Naive thymus-derived CD4-positive, alpha-beta T cell (primary cell): ENCODE measurements at regions not wholly inside any gene's neighbourhood (a gene's known extent, or its start where the extent isn't known, plus 50 kb on each side); places are given as distances from the start of the nearest gene placed in this dataset.

Experiments
- ATAC-seq: fragments of 150-1000 bp; cut with Tn5 transposase; 2 replicates; pipeline ENCODE4 v1.10.0; 2021; ENCODE audit warnings: mild to moderate bottlenecking, moderate library complexity
- CTCF ChIA-PET: fragments of 350-600 bp; sonication (Branson Sonifier 250); formaldehyde crosslinking; loops from one replicate; lab custom pipeline; 2021; ENCODE audit warnings: antibody characterized with exemption; lab: Charles Lee
- POLR2A ChIA-PET: fragments of 350-600 bp; sonication (Branson Sonifier 250); formaldehyde crosslinking; loops from one replicate; lab custom pipeline; 2021; ENCODE audit warnings: antibody characterized with exemption, inconsistent platforms; lab: Charles Lee
- DNase-seq, 9 donors: peaks; one replicate each; pipeline versions ENCODE4 v3.0.0 to v3.0.0-alpha.2; 2020 to 2022; ENCODE audit warnings: mixed read lengths in 1 of 9
- H3K27ac ChIP-seq: one replicate; pipeline ENCODE4 v1.7.0; 2013; ENCODE audit warnings: mild to moderate bottlenecking, low read depth, low read length, moderate library complexity
- H3K27me3 ChIP-seq, 2 donors: one replicate each; pipeline ENCODE4 v1.7.0; 2013; ENCODE audit warnings: low read length in 2 of 2, mild to moderate bottlenecking in 2 of 2, moderate library complexity in 2 of 2; ENCODE audit not compliant: control insufficient read depth in 2 of 2, insufficient read depth in 2 of 2
- H3K36me3 ChIP-seq, 3 experiments: 1 replicate in 2 of 3; 2 replicates in 1 of 3; pipeline ENCODE4 v1.7.0; 2013; ENCODE audit warnings: low read length in 3 of 3, mild to moderate bottlenecking in 3 of 3, moderate library complexity in 1 of 3; ENCODE audit not compliant: insufficient read depth in 3 of 3, control insufficient read depth in 2 of 3
- H3K4me1 ChIP-seq, 2 donors: one replicate each; pipeline ENCODE4 v1.7.0; 2013; ENCODE audit warnings: low read length in 2 of 2, mild to moderate bottlenecking in 2 of 2, moderate library complexity in 1 of 2; ENCODE audit not compliant: control insufficient read depth in 2 of 2, insufficient read depth in 2 of 2
- H3K4me3 ChIP-seq: 2 replicates; pipeline ENCODE4 v1.7.0; 2013; ENCODE audit warnings: mild to moderate bottlenecking, low read length
- H3K9me3 ChIP-seq, 3 experiments: 1 replicate in 2 of 3; 2 replicates in 1 of 3; pipeline ENCODE4 v1.7.0; 2013; ENCODE audit warnings: low read length in 3 of 3; ENCODE audit not compliant: control insufficient read depth in 2 of 3
- H3K27ac Mint-ChIP-seq, 9 donors: one replicate each; pipeline ENCODE4 v1.8.0; 2020 to 2022; ENCODE audit warnings: mixed read lengths in 9 of 9, mild to moderate bottlenecking in 8 of 9, moderate library complexity in 5 of 9, inconsistent platforms in 2 of 9
- H3K27me3 Mint-ChIP-seq, 5 donors: one replicate each; pipeline ENCODE4 v1.8.0; 2021 to 2022; ENCODE audit warnings: mixed read lengths in 5 of 5, mild to moderate bottlenecking in 1 of 5
- H3K36me3 Mint-ChIP-seq, 5 donors: one replicate each; pipeline ENCODE4 v1.8.0; 2020 to 2022; ENCODE audit warnings: mixed read lengths in 5 of 5, mild to moderate bottlenecking in 3 of 5, inconsistent platforms in 1 of 5
- H3K4me1 Mint-ChIP-seq, 7 donors: one replicate each; pipeline ENCODE4 v1.8.0; 2020 to 2022; ENCODE audit warnings: mixed read lengths in 7 of 7, mild to moderate bottlenecking in 3 of 7, inconsistent platforms in 1 of 7
- H3K4me3 Mint-ChIP-seq, 10 donors: one replicate each; pipeline ENCODE4 v1.8.0; 2020 to 2022; ENCODE audit warnings: mild to moderate bottlenecking in 10 of 10, mixed read lengths in 10 of 10, moderate library complexity in 6 of 10, inconsistent platforms in 2 of 10
- H3K9me3 Mint-ChIP-seq, 11 donors: one replicate each; pipeline ENCODE4 v1.8.0; 2020 to 2022; ENCODE audit warnings: mixed read lengths in 11 of 11, mild to moderate bottlenecking in 4 of 11, inconsistent platforms in 1 of 11, moderate library complexity in 1 of 11
- intact Hi-C, 2 donors: fragments of 100-400 bp; cut with micrococcal nuclease; formaldehyde crosslinking; loops; one replicate each; pipeline ENCODE4 v1.15.1; 2023

GRCh38 chr22:48673806-48674500, 1153.7 kb downstream of the BRD1 start:
- no peaks in the 10 kb centered on the region for H3K27me3 ChIP-seq
- Mint-ChIP-seq H3K4me3 (no peak overlapping the region), H3K9me3 (peaks cover 4 to 31% (median 12%) of the 10 kb centered on the region in 11 donors), H3K27me3 (no peaks in the 10 kb centered on the region), H3K4me1 (no peaks in the 10 kb centered on the region), H3K27ac (peak overlapping the region in 1 of 9 donors; percentile 74), H3K36me3 (no peaks in the 10 kb centered on the region)
- no peaks in the 10 kb centered on the region for H3K36me3 ChIP-seq
- H3K4me3 ChIP-seq = no peak overlapping the region
- peaks cover 0 to 17% (median 0%) of the 10 kb centered on the region in 3 experiments for H3K9me3 ChIP-seq
- intact Hi-C loops = no loop called here
- POLR2A ChIA-PET = no interaction called here
- H3K27ac ChIP-seq = no peak overlapping the region
- DNase-seq (no peak), ATAC-seq (no peak)
- CTCF ChIA-PET = no interaction called here
- H3K4me1 ChIP-seq = no peaks in the 10 kb centered on the region

DNA sequence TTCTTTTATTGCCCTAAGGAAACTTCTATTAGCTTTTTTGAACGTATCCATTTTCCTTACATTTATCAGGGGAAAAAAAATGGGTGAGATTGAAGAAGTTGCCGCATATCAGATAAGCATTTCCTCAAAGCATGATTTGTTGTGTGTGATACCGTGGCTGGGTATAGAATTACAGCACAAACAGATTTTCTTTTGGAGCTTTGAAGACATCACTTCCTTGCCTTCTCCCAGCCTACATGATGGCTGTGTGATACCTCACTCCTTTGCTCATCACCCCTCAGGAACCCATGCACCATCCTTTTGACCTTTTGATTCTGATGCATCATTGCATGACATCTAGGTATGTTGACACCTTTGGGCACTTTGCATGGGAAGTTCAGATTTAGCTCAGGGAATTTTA, 1155.3 kb downstream of the BRD1 start:
- DNase-seq (no peak), ATAC-seq (no peak)
- Histone ChIP-seq H3K27me3 (no peaks in the 10 kb centered on the region), H3K36me3 (no peaks in the 10 kb centered on the region), H3K9me3 (peaks cover 0 to 17% (median 0%) of the 10 kb centered on the region in 3 experiments), H3K4me3 (no peak overlapping the region), H3K27ac (no peak overlapping the region), H3K4me1 (no peaks in the 10 kb centered on the region)
- ChIA-PET POLR2A (no interaction called here), CTCF (no interaction called here)
- Mint-ChIP-seq H3K9me3 (peaks cover 4 to 31% (median 12%) of the 10 kb centered on the region in 11 donors), H3K4me1 (no peaks in the 10 kb centered on the region), H3K27ac (no peak overlapping the region), H3K36me3 (no peaks in the 10 kb centered on the region), H3K27me3 (no peaks in the 10 kb centered on the region), H3K4me3 (no peak overlapping the region)
- intact Hi-C loops = no loop called here

DNA sequence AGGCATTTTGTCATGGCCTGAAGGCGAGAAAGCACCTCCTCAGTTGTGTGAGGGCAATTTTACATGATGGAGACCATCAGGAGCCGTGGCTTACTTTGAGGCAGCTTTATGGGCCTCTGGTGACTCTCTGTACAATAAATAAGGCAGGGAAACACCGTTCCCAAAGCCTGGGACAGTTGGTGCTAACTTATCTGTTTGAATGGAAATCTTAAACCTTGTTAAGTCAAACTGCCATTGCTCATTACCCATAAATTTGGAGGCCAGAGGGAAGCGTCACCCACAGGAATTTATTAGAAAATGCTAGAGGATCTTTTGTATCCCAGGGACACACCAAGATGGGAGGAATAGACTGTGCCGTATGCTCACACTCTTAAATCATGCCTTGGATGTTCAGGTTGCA, 1156.9 kb downstream of the BRD1 start:
- ChIA-PET CTCF (no interaction called here), POLR2A (no interaction called here)
- Mint-ChIP-seq H3K4me3 (no peak overlapping the region), H3K36me3 (no peaks in the 10 kb centered on the region), H3K27ac (no peak overlapping the region), H3K4me1 (no peaks in the 10 kb centered on the region), H3K9me3 (peaks cover 4 to 31% (median 12%) of the 10 kb centered on the region in 11 donors), H3K27me3 (no peaks in the 10 kb centered on the region)
- intact Hi-C loops = no loop called here
- DNase-seq = no peak
- peaks cover 0 to 17% (median 0%) of the 10 kb centered on the region in 3 experiments for H3K9me3 ChIP-seq
- no peaks in the 10 kb centered on the region for H3K36me3 ChIP-seq
- no peak overlapping the region for H3K27ac ChIP-seq
- no peaks in the 10 kb centered on the region for H3K4me1 ChIP-seq
- ATAC-seq = no peak
- no peak overlapping the region for H3K4me3 ChIP-seq
- no peaks in the 10 kb centered on the region for H3K27me3 ChIP-seq

DNA sequence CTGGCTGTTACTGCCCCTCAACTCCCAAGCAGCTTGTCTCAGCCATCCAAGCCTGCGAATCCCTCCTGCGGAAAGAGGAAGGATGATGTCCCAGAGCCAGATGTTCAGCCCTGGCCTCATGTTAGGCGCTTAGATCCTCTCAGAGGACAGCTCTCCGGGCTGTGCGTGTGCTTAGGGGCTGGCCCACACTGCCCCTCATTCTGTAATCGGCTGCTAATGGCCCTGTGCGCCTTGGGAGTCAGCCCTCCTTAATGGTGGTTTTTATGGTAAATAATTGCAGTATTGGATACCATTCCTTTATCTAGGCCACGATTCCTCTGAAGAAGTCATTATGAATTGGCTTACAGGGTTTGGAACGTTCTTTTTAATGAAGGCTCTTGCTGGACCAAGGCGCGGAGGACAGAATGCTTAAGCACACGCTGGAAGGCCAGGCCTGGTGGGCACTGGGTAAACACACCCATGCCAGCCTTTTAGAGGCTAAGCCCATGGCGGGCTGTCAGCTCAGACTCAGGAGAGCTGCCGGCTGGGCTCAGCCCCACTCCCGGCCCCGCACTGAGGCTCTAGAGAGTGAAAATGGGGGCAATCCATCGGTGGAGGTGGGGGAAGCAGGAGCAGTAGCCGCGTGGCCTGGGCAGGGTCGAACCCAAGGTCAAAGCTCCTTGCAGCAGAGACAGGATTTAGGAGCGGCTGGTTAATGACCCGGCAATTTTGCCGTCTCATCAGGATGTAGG, 1157.5 kb downstream of the BRD1 start:
- no peak overlapping the region for H3K4me3 ChIP-seq
- no peaks in the 10 kb centered on the region for H3K27me3 Mint-ChIP-seq
- intact Hi-C loops = no loop called here
- no peaks in the 10 kb centered on the region for H3K4me1 Mint-ChIP-seq
- no peak overlapping the region for H3K27ac ChIP-seq
- H3K4me3 Mint-ChIP-seq = no peak overlapping the region
- POLR2A ChIA-PET = no interaction called here
- H3K9me3 Mint-ChIP-seq = peaks cover 7 to 35% (median 14%) of the 10 kb centered on the region in 11 donors
- ATAC-seq = no peak
- peaks cover 0 to 17% (median 0%) of the 10 kb centered on the region in 3 experiments for H3K9me3 ChIP-seq
- no peaks in the 10 kb centered on the region for H3K27me3 ChIP-seq
- DNase-seq = no peak
- H3K4me1 ChIP-seq = no peaks in the 10 kb centered on the region
- H3K27ac Mint-ChIP-seq = no peak overlapping the region
- CTCF ChIA-PET = no interaction called here
- H3K36me3 Mint-ChIP-seq = no peaks in the 10 kb centered on the region
- no peaks in the 10 kb centered on the region for H3K36me3 ChIP-seq

GRCh38 chr22:48669226-48669625, 1158.4 kb downstream of the BRD1 start:
- H3K27ac Mint-ChIP-seq = no peak overlapping the region
- H3K27me3 Mint-ChIP-seq = no peaks in the 10 kb centered on the region
- Histone ChIP-seq H3K9me3 (peaks cover 0 to 17% (median 0%) of the 10 kb centered on the region in 3 experiments), H3K36me3 (no peaks in the 10 kb centered on the region), H3K27ac (no peak overlapping the region), H3K27me3 (no peaks in the 10 kb centered on the region), H3K4me3 (no peak overlapping the region), H3K4me1 (no peaks in the 10 kb centered on the region)
- intact Hi-C loops = no loop called here
- ChIA-PET CTCF (no interaction called here), POLR2A (no interaction called here)
- H3K36me3 Mint-ChIP-seq = no peaks in the 10 kb centered on the region
- ATAC-seq (no peak), DNase-seq (no peak)
- H3K4me3 Mint-ChIP-seq = no peak overlapping the region
- no peaks in the 10 kb centered on the region for H3K4me1 Mint-ChIP-seq
- peaks cover 7 to 42% (median 18%) of the 10 kb centered on the region in 11 donors for H3K9me3 Mint-ChIP-seq

DNA sequence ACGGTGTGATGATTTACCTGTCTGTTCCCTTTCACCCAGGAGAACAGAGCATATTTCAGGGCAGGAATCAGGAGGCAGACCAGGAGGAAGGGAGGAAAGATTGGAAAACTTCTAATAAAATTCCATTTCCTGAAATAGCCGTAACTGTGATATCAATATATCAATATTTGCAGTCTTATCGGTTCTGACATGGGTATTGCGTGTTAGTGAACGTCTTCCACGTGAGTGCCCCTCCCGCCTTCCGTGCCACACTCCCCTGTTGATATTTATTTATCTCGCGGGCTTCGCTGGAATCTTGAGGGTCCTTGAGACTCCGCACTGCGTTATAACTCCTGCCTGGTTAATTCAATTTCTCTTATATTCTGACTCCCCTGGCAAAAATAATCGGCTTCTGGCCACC, 1160.4 kb downstream of the BRD1 start:
- no peaks in the 10 kb centered on the region for H3K36me3 ChIP-seq
- peaks cover 0 to 9% (median 0%) of the 10 kb centered on the region in 3 experiments for H3K9me3 ChIP-seq
- POLR2A ChIA-PET = no interaction called here
- Mint-ChIP-seq H3K36me3 (no peaks in the 10 kb centered on the region), H3K27ac (no peak overlapping the region), H3K4me3 (no peak overlapping the region), H3K4me1 (no peaks in the 10 kb centered on the region), H3K9me3 (peaks cover 8 to 37% (median 17%) of the 10 kb centered on the region in 11 donors), H3K27me3 (no peaks in the 10 kb centered on the region)
- intact Hi-C loops = no loop called here
- no peak for DNase-seq
- no peak overlapping the region for H3K27ac ChIP-seq
- H3K4me1 ChIP-seq = no peaks in the 10 kb centered on the region
- no peak overlapping the region for H3K4me3 ChIP-seq
- ATAC-seq = no peak
- H3K27me3 ChIP-seq = no peaks in the 10 kb centered on the region
- CTCF ChIA-PET = no interaction called here
